GM10248 (cell line): ENCODE measurements at regions not wholly inside any gene's neighbourhood (a gene's known extent, or its start where the extent isn't known, plus 50 kb on each side); places are given as distances from the start of the nearest gene placed in this dataset.
"Not testable (repeated sequence)": the region's sequence is repeated elsewhere in the genome, so short reads cannot be mapped to it uniquely, and the experiment has no call there.

Experiments
- CTCF ChIA-PET: fragments of 300-600 bp; sonication (Branson Sonifier 250); formaldehyde crosslinking; extraction: SDS; loops from one replicate; lab custom pipeline; 2021; ENCODE audit warnings: antibody characterized with exemption; lab: Yijun Ruan, JAX
- POLR2A ChIA-PET: fragments of 350-650 bp; sonication (Branson Sonifier 250); formaldehyde crosslinking; extraction: SDS; loops from one replicate; lab custom pipeline; 2020; ENCODE audit warnings: antibody characterized with exemption; lab: Yijun Ruan, JAX
- DNase-seq: peaks from one replicate; pipeline ENCODE4 v3.0.0; 2012; ENCODE audit errors: extremely low spot score
- CTCF ChIP-seq: IDR thresholded peaks from 2 replicates; pipeline ENCODE4 v1.5.1; 2012; ENCODE audit warnings: mild to moderate bottlenecking, low read depth; ENCODE audit errors: extremely low read depth, missing control alignments, control extremely low read depth

- DNase-seq = no peak
- no peak for TF ChIP-seq CTCF
- ChIA-PET CTCF (interaction anchor here (1.3 to 1.4 kb wide), 2 partner anchors 9 to 10 kb away, joined by 3 to 4 read pairs; no protein-coding TSS in a partner anchor), POLR2A (interaction anchor here (0.6 kb wide), 1 partner anchor 193 kb away, joined by 3 read pairs; no protein-coding TSS in a partner anchor)
Observed at GRCh38 chr10:33655921-33656320, 321.5 kb upstream of the NRP1 start.

- no peak for DNase-seq
- ChIA-PET CTCF (interaction anchor here (1.3 to 1.4 kb wide), 2 partner anchors 9 to 11 kb away, joined by 3 to 4 read pairs; no protein-coding TSS in a partner anchor), POLR2A (no interaction called here)
- TF ChIP-seq CTCF = no peak
Observed at GRCh38 chr10:33655165-33655815, 320.8 kb upstream of the NRP1 start.

GRCh38 chr10:33653584-33654367 lies 319.3 kb upstream of the NRP1 start:
- ChIA-PET CTCF (no interaction called here), POLR2A (no interaction called here)
- no peak for TF ChIP-seq CTCF
- no peak for DNase-seq

- no peak for TF ChIP-seq CTCF
- POLR2A ChIA-PET = no interaction called here
- DNase-seq = no peak
- CTCF ChIA-PET = no interaction called here
Observed at GRCh38 chr10:33652870-33653269, 318.4 kb upstream of the NRP1 start.

- POLR2A ChIA-PET, DNase-seq, CTCF ChIA-PET: not testable (repeated sequence)
Observed at GRCh38 chr10:33650131-33650530, 315.7 kb upstream of the NRP1 start.

- POLR2A ChIA-PET = no interaction called here
- TF ChIP-seq CTCF = no peak
- no peak for DNase-seq
- CTCF ChIA-PET = no interaction called here
Observed at GRCh38 chr10:33643042-33643441, 308.6 kb upstream of the NRP1 start.

- DNase-seq = no peak
- no peak for TF ChIP-seq CTCF
- POLR2A ChIA-PET = no interaction called here
- CTCF ChIA-PET = no interaction called here
Observed at GRCh38 chr10:33638891-33639290, 304.4 kb upstream of the NRP1 start.
